Thyroid gland (tissue), 4 donors: ENCODE measurements at regions not wholly inside any gene's neighbourhood (a gene's known extent, or its start where the extent isn't known, plus 50 kb on each side); places are given as distances from the start of the nearest gene placed in this dataset.

Experiments
- DNase-seq, 2 donors: peaks; one replicate each; pipeline ENCODE4 v3.0.0-alpha.2; 2019
- H3K27ac ChIP-seq, 3 donors: fragments of 200-600 bp; sonication (generic); 1 replicate in 2 of 3; 2 replicates in 1 of 3; pipeline ENCODE4 v1.5.1; 2016 to 2019; ENCODE audit warnings: mild to moderate bottlenecking in 1 of 3, moderate library complexity in 1 of 3
- H3K27me3 ChIP-seq: fragments of 200-600 bp; sonication (generic); one replicate; pipeline ENCODE4 v1.5.1; 2019
- H3K36me3 ChIP-seq, 2 donors: fragments of 200-600 bp; sonication (generic); one replicate each; pipeline ENCODE4 v1.5.1; 2016 to 2019
- H3K4me1 ChIP-seq, 2 donors: fragments of 200-600 bp; sonication (generic); one replicate each; pipeline ENCODE4 v1.5.1; 2017 to 2019
- H3K4me3 ChIP-seq, 3 donors: fragments of 200-600 bp; sonication (generic); replicated peaks in 1 of 3; 1 replicate in 2 of 3; 2 replicates in 1 of 3; pipeline ENCODE4 v1.5.1; 2016; ENCODE audit warnings: mild to moderate bottlenecking in 1 of 3
- H3K9me3 ChIP-seq: fragments of 200-600 bp; sonication (generic); one replicate; pipeline ENCODE4 v1.5.1; 2017
- CTCF ChIP-seq, 6 experiments: fragments of 200-600 bp in 3 of 6; fragments of 450-650 bp in 3 of 6; sonication (generic) in 3 of 6; IDR thresholded peaks; one replicate each; pipeline ENCODE4 v1.5.1; 2016 to 2019; ENCODE audit warnings: antibody characterized with exemption in 6 of 6, mild to moderate bottlenecking in 2 of 6, inconsistent platforms in 1 of 6, moderate library complexity in 1 of 6
- POLR2A ChIP-seq, 2 donors: fragments of 450-650 bp; IDR thresholded peaks; one replicate each; pipeline ENCODE4 v1.6.1; 2017; ENCODE audit warnings: antibody characterized with exemption in 2 of 2, mild to moderate bottlenecking in 2 of 2, moderate library complexity in 1 of 2
- WGBS, 2 donors: methylation state at CpG; one replicate each; pipeline ENCODE4 v1.1.5; 2017; 5-methylcytosine and 5-hydroxymethylcytosine counted together
- intact Hi-C: fragments of 100-400 bp; cut with DNase I; formaldehyde crosslinking; loops from one replicate; pipeline ENCODE4 v1.15.1; 2023

- WGBS, 2 donors: 88 to 95% methylated on average over 5 of the region's 5 CpGs
- H3K27me3 ChIP-seq: no peaks in the 10 kb centered on the region
- H3K27ac ChIP-seq: no peak overlapping the region
- H3K9me3 ChIP-seq: no peaks in the 10 kb centered on the region
- peaks cover 10 to 21% of the 10 kb centered on the region in 2 donors for H3K4me1 ChIP-seq
- no peak for DNase-seq
- no peak overlapping the region for H3K4me3 ChIP-seq
- no peaks in the 10 kb centered on the region for H3K36me3 ChIP-seq
- TF ChIP-seq POLR2A (IDR thresholded peaks at IDR 0.05) (no peak), CTCF (IDR thresholded peaks at IDR 0.05) (no peak)
- intact Hi-C loops: loop anchor here (10.0 kb wide), 1 partner anchor 61 kb away; no protein-coding TSS in a partner anchor
Measured at GRCh38 chr9:109975574-109976295, 195.7 kb downstream of the PALM2AKAP2 start.

- intact Hi-C loops: loop anchor here (10.0 kb wide), 1 partner anchor 62 kb away; no protein-coding TSS in a partner anchor
- H3K9me3 ChIP-seq: no peaks in the 10 kb centered on the region
- peaks cover 12 to 21% of the 10 kb centered on the region in 2 donors for H3K4me1 ChIP-seq
- H3K27me3 ChIP-seq: no peaks in the 10 kb centered on the region
- H3K36me3 ChIP-seq: no peaks in the 10 kb centered on the region
- H3K4me3 ChIP-seq: no peak overlapping the region
- no peak overlapping the region for H3K27ac ChIP-seq
- TF ChIP-seq POLR2A (IDR thresholded peaks at IDR 0.05) (no peak), CTCF (IDR thresholded peaks at IDR 0.05) (no peak)
- DNase-seq: no peak
Measured at GRCh38 chr9:109976303-109976702, 196.3 kb downstream of the PALM2AKAP2 start.

GRCh38 chr9:109977521-109977920 lies 197.5 kb downstream of the PALM2AKAP2 start:
- DNase-seq: no peak
- Histone ChIP-seq H3K4me1 (peaks cover 12 to 16% of the 10 kb centered on the region in 2 donors), H3K27ac (no peak overlapping the region), H3K36me3 (no peaks in the 10 kb centered on the region), H3K4me3 (no peak overlapping the region), H3K27me3 (no peaks in the 10 kb centered on the region), H3K9me3 (no peaks in the 10 kb centered on the region)
- TF ChIP-seq POLR2A (IDR thresholded peaks at IDR 0.05) (no peak), CTCF (IDR thresholded peaks at IDR 0.05) (no peak)
- 89 to 92% methylated on average over 2 of the region's 2 CpGs for WGBS, 2 donors
- intact Hi-C loops: loop anchor here (10.0 kb wide), 1 partner anchor 63 kb away; no protein-coding TSS in a partner anchor

- intact Hi-C loops: no loop called here
Measured at GRCh38 chr9:109981091-109981490, 201.1 kb downstream of the PALM2AKAP2 start.

More at GRCh38 chr9:109981091-109981490, 201.1 kb downstream of the PALM2AKAP2 start:
- Histone ChIP-seq H3K27ac (no peak overlapping the region), H3K4me3 (no peak overlapping the region), H3K36me3 (no peaks in the 10 kb centered on the region), H3K9me3 (no peaks in the 10 kb centered on the region), H3K4me1 (peaks cover 6 to 8% of the 10 kb centered on the region in 2 donors), H3K27me3 (no peaks in the 10 kb centered on the region)
- TF ChIP-seq POLR2A (IDR thresholded peaks at IDR 0.05) (no peak), CTCF (IDR thresholded peaks at IDR 0.05) (no peak)
- no peak for DNase-seq
- WGBS, 2 donors: 46 to 48% methylated on average over 1 of the region's 1 CpG
